ENCODE measurements at regions not wholly inside any gene's neighbourhood (a gene's known extent, or its start where the extent isn't known, plus 50 kb on each side); places are given as distances from the start of the nearest gene placed in this dataset.
"Not testable (repeated sequence)": the region's sequence is repeated elsewhere in the genome, so short reads cannot be mapped to it uniquely, and the experiment has no call there.

DNA sequence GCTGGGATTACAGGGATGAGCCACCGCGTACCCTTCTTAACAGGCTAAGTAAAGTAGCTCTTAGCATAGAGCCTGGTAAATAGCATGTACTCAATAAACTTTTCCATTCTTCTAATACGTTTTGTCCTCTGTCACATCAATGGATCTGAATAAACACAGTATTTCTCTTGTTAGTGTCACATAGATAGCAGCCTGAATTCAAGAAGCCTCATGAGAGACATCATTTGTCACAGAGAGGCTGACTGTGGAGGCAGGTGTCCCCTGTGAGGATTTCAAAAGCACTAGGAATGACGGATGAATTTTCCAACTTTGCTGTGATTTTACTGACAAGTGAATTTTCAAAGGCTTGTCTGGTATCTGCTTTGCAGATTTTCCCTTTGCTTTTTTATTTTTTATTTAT, 82.6 kb upstream of the CDC14C start:
- Mint-ChIP-seq H3K4me3 (no peak overlapping the region), H3K9me3 (peaks cover 2% of the 10 kb centered on the region), H3K4me1 (ENCODE audit: low read depth) (no peaks in the 10 kb centered on the region), H3K27ac (no peak overlapping the region), H3K27me3 (ENCODE audit: low read depth) (no peaks in the 10 kb centered on the region), H3K36me3 (ENCODE audit: low read depth) (no peaks in the 10 kb centered on the region)
- no peak for DNase-seq
- CTCF ChIA-PET: no interaction called here
- intact Hi-C loops (cut with micrococcal nuclease): no loop called here

- intact Hi-C loops (cut with micrococcal nuclease): no loop called here
These were observed 76.4 kb upstream of the CDC14C start for GRCh38 chr7:48847917-48848316.

GRCh38 chr7:48860447-48860846, 63.9 kb upstream of the CDC14C start:
- peaks cover 15% of the 10 kb centered on the region for H3K9me3 Mint-ChIP-seq
- intact Hi-C loops (cut with micrococcal nuclease); H3K4me1 Mint-ChIP-seq (ENCODE audit: low read depth); H3K4me3 Mint-ChIP-seq; H3K27me3 Mint-ChIP-seq (ENCODE audit: low read depth); CTCF ChIA-PET; H3K36me3 Mint-ChIP-seq (ENCODE audit: low read depth); H3K27ac Mint-ChIP-seq; DNase-seq: not testable (repeated sequence)

More at GRCh38 chr7:48847917-48848316, 76.4 kb upstream of the CDC14C start:
- Mint-ChIP-seq H3K27ac (no peak overlapping the region), H3K36me3 (ENCODE audit: low read depth) (no peaks in the 10 kb centered on the region), H3K9me3 (peaks cover 2% of the 10 kb centered on the region), H3K27me3 (ENCODE audit: low read depth) (no peaks in the 10 kb centered on the region), H3K4me1 (ENCODE audit: low read depth) (no peaks in the 10 kb centered on the region), H3K4me3 (no peak overlapping the region)
- DNase-seq: no peak
- CTCF ChIA-PET: no interaction called here

GRCh38 chr7:48868916-48869315, 55.4 kb upstream of the CDC14C start:
- Mint-ChIP-seq H3K4me1 (ENCODE audit: low read depth) (no peaks in the 10 kb centered on the region), H3K27me3 (ENCODE audit: low read depth) (peaks cover 2% of the 10 kb centered on the region), H3K4me3 (no peak overlapping the region), H3K36me3 (ENCODE audit: low read depth) (no peaks in the 10 kb centered on the region), H3K9me3 (peaks cover 3% of the 10 kb centered on the region), H3K27ac (no peak overlapping the region)
- DNase-seq: no peak
- intact Hi-C loops (cut with micrococcal nuclease): no loop called here
- CTCF ChIA-PET: no interaction called here

DNA sequence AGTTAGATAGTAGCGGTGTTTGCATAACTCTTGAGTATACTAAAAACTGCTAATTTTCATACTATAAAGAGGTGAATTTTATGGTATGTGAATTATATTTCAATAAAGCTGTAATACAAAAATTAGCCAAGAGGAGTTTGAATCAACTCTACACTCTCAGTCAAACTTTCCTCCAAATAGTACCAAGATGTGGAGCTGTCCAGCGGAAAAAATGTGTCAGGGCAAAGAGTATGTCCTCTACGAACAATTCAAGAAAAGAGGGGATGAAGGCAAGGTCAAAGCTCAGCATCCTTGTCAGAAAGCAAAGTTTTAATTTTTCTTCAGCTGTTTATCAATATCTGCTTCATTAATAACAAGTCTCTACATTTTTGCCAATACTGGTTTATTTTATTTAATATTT, 51.8 kb upstream of the CDC14C start:
- DNase-seq: no peak
- intact Hi-C loops (cut with micrococcal nuclease): no loop called here
- Mint-ChIP-seq H3K27ac (no peak overlapping the region), H3K4me3 (no peak overlapping the region), H3K27me3 (ENCODE audit: low read depth) (peaks cover 2% of the 10 kb centered on the region), H3K36me3 (ENCODE audit: low read depth) (no peaks in the 10 kb centered on the region), H3K4me1 (ENCODE audit: low read depth) (no peaks in the 10 kb centered on the region), H3K9me3 (no peaks in the 10 kb centered on the region)
- CTCF ChIA-PET: no interaction called here
